GM21367 (cell line): ENCODE measurements at regions not wholly inside any gene's neighbourhood (a gene's known extent, or its start where the extent isn't known, plus 50 kb on each side); places are given as distances from the start of the nearest gene placed in this dataset.
A peak's percentile ranks its signal among the peaks of the same experiment; 100 is the strongest.

ENCODE experiments used
- ATAC-seq: cut with Tn5 transposase; IDR thresholded peaks from one replicate; pipeline ENCODE4 v1.9.1; 2021; ENCODE audit not compliant: unreplicated experiment

GRCh38 chr16:76612497-76612896 lies 335.3 kb downstream of the CNTNAP4 start:
- no peak for ATAC-seq

- ATAC-seq, result no peak
Observed at GRCh38 chr16:76614269-76614668, 337.1 kb downstream of the CNTNAP4 start.

- no peak for ATAC-seq
Observed at GRCh38 chr16:76622876-76623275, 345.7 kb downstream of the CNTNAP4 start.

- ATAC-seq, result no peak
Observed at GRCh38 chr16:76634847-76635697, 357.9 kb downstream of the CNTNAP4 start.

GRCh38 chr16:76639685-76640289 lies 362.6 kb downstream of the CNTNAP4 start:
- ATAC-seq, result no peak

- no peak for ATAC-seq
Observed at GRCh38 chr16:76650582-76650981, 373.4 kb downstream of the CNTNAP4 start.

GRCh38 chr16:76653390-76654026 lies 376.3 kb downstream of the CNTNAP4 start:
- peak; percentile 76 for ATAC-seq

GRCh38 chr16:76654088-76654820 lies 377.1 kb downstream of the CNTNAP4 start:
- no peak for ATAC-seq

GRCh38 chr16:76656994-76657393 lies 379.8 kb downstream of the CNTNAP4 start:
- ATAC-seq, result no peak

GRCh38 chr16:76661691-76662235 lies 384.6 kb downstream of the CNTNAP4 start:
- no peak for ATAC-seq

GRCh38 chr16:76665571-76666275 lies 388.5 kb downstream of the CNTNAP4 start:
- ATAC-seq, result no peak

- no peak for ATAC-seq
Observed at GRCh38 chr16:76668207-76668725, 391.1 kb downstream of the CNTNAP4 start.

GRCh38 chr16:76669288-76669687 lies 392.1 kb downstream of the CNTNAP4 start:
- ATAC-seq, result no peak

GRCh38 chr16:76670125-76670857 lies 393.1 kb downstream of the CNTNAP4 start:
- ATAC-seq, result no peak

- ATAC-seq, result no peak
Observed at GRCh38 chr16:76676356-76676755, 399.2 kb downstream of the CNTNAP4 start.

- ATAC-seq, result no peak
Observed at GRCh38 chr16:76681296-76681695, 404.1 kb downstream of the CNTNAP4 start.

- ATAC-seq, result no peak
Observed at GRCh38 chr16:76683051-76683450, 405.9 kb downstream of the CNTNAP4 start.

GRCh38 chr16:76696876-76697275 lies 419.7 kb downstream of the CNTNAP4 start:
- no peak for ATAC-seq

GRCh38 chr16:76705892-76706291 lies 428.7 kb downstream of the CNTNAP4 start:
- ATAC-seq, result no peak
